ENCODE measurements at regions not wholly inside any gene's neighbourhood (a gene's known extent, or its start where the extent isn't known, plus 50 kb on each side); places are given as distances from the start of the nearest gene placed in this dataset.

DNA sequence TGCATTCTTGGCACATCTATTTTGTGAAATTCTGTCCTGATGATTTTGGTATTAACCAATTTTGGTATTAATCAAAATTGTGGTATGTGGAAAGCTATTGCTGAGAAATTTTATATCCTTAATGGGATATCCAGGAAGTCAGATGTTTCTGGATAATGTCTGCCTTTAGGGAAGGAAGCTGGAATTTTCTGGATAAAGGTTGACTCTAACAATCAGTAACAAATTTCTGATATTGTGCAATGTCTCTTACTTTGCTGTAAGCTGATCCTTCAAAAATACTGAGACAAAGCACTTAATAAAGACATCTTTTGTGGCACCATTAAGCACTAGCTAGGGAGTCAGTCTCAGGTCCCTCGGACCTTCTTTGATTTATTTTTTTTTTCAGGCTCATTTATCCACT, 100.8 kb upstream of the UGP2 start:
- TF ChIP-seq POLR2AphosphoS5 (IDR thresholded peaks at IDR 0.05; ENCODE audit: low read depth, low read length) (no peak), POLR2A (IDR thresholded peaks at IDR 0.05; ENCODE audit: low read depth, low read length) (no peak), TAF1 (IDR thresholded peaks at IDR 0.05; ENCODE audit: low read depth, low read length) (no peak), SPI1 (IDR thresholded peaks at IDR 0.05; ENCODE audit: low read depth, low read length) (no peak), PAX5 (IDR thresholded peaks at IDR 0.05; ENCODE audit: insufficient read depth, low read length, severe bottlenecking) (no peak)

All from GM12891 (cell line).